Neural crest cell (in vitro differentiated cells): ENCODE measurements at regions not wholly inside any gene's neighbourhood (a gene's known extent, or its start where the extent isn't known, plus 50 kb on each side); places are given as distances from the start of the nearest gene placed in this dataset.

ENCODE experiments used
- DNase-seq: peaks from one replicate; pipeline ENCODE4 v3.0.0; 2021; ENCODE audit warnings: low read depth, mixed read lengths, low spot score
- H3K27ac Mint-ChIP-seq: one replicate; pipeline ENCODE4 v1.8.0; 2021; ENCODE audit warnings: mild to moderate bottlenecking, mixed read lengths; ENCODE audit not compliant: unreplicated experiment
- H3K27me3 Mint-ChIP-seq: 2 replicates; pipeline ENCODE4 v1.8.0; 2021; ENCODE audit warnings: low read depth, mild to moderate bottlenecking, mixed read lengths
- H3K36me3 Mint-ChIP-seq: 2 replicates; pipeline ENCODE4 v1.8.0; 2021; ENCODE audit warnings: low read depth, mild to moderate bottlenecking, mixed read lengths
- H3K4me1 Mint-ChIP-seq: 2 replicates; pipeline ENCODE4 v1.8.0; 2021; ENCODE audit warnings: mixed read lengths
- H3K4me3 Mint-ChIP-seq: one replicate; pipeline ENCODE4 v1.8.0; 2021; ENCODE audit warnings: mild to moderate bottlenecking, mixed read lengths
- H3K9me3 Mint-ChIP-seq: 2 replicates; pipeline ENCODE4 v1.8.0; 2021; ENCODE audit warnings: mixed read lengths
- TF ChIP-seq, protein P1 (sequence below): fragments of 200-600 bp; sonication (generic); conservative IDR thresholded peaks from 2 replicates; pipeline ENCODE4 v1.5.0; 2021; ENCODE audit warnings: antibody characterized with exemption, mild to moderate bottlenecking

DNA sequence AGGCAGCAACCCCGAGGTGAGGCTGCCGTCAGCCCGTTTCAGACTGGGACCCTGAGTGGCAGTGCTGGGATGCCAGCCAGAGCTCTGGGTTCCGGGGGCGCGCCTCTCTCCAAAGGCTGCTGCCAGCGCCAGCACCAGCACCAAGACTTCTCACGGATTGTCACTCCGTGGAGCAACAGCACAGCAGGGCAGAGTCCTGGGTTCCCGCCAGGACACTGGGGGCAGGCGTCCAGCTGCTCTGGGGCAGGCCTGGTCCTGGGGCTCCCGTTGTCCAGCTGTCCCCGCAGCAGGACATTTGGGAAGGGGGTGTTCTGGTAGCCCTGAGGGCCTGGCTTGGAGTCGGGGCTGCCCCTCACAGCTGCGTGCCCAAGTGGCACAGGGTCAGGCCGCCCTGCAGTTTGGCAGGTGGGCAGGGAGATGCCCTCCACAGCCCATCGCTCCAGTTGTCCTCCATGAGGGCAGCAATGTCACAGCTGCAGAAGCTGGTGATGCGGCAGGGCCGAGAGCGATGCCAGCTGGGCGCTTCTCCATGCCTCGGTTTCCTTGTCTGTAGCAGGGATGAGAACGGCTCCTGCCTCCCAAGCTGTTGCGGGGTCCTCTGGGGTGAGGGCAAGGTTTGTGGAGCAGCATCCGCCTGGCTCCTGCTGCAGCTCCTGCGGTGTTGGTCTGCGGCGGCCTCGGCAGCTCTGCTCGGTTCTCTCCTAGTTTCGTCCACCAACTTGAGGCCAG, 137.3 kb upstream of the CIBAR2 start:
- DNase-seq, result no peak
- Mint-ChIP-seq H3K27ac (no peak overlapping the region), H3K27me3 (peaks cover 24% of the 10 kb centered on the region), H3K4me3 (no peak overlapping the region), H3K36me3 (no peaks in the 10 kb centered on the region), H3K4me1 (peaks cover 11% of the 10 kb centered on the region), H3K9me3 (no peaks in the 10 kb centered on the region)
- TF ChIP-seq, protein P1, sequence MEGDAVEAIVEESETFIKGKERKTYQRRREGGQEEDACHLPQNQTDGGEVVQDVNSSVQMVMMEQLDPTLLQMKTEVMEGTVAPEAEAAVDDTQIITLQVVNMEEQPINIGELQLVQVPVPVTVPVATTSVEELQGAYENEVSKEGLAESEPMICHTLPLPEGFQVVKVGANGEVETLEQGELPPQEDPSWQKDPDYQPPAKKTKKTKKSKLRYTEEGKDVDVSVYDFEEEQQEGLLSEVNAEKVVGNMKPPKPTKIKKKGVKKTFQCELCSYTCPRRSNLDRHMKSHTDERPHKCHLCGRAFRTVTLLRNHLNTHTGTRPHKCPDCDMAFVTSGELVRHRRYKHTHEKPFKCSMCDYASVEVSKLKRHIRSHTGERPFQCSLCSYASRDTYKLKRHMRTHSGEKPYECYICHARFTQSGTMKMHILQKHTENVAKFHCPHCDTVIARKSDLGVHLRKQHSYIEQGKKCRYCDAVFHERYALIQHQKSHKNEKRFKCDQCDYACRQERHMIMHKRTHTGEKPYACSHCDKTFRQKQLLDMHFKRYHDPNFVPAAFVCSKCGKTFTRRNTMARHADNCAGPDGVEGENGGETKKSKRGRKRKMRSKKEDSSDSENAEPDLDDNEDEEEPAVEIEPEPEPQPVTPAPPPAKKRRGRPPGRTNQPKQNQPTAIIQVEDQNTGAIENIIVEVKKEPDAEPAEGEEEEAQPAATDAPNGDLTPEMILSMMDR, result no peak

DNA sequence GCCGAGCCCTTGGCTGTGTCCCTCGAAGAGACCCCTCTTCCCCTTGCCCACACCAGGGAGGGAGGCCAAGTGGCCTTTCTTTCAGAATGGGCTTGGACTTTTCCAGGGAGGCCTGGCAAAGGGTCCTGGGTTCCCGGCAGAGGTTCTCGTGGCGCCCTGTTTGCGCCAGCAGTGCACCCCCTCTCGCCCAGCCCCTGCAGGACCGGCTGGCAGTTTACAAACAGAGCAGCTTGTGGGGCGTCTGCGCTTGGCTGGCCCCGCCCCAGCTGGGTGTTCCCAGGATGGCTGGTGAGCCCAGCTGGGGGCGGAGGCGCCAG, 137.8 kb upstream of the CIBAR2 start:
- DNase-seq, result no peak
- Mint-ChIP-seq H3K4me1 (peaks cover 11% of the 10 kb centered on the region), H3K27ac (no peak overlapping the region), H3K4me3 (no peak overlapping the region), H3K36me3 (no peaks in the 10 kb centered on the region), H3K9me3 (no peaks in the 10 kb centered on the region), H3K27me3 (peaks cover 24% of the 10 kb centered on the region)
- TF ChIP-seq, protein P1, result no peak

DNA sequence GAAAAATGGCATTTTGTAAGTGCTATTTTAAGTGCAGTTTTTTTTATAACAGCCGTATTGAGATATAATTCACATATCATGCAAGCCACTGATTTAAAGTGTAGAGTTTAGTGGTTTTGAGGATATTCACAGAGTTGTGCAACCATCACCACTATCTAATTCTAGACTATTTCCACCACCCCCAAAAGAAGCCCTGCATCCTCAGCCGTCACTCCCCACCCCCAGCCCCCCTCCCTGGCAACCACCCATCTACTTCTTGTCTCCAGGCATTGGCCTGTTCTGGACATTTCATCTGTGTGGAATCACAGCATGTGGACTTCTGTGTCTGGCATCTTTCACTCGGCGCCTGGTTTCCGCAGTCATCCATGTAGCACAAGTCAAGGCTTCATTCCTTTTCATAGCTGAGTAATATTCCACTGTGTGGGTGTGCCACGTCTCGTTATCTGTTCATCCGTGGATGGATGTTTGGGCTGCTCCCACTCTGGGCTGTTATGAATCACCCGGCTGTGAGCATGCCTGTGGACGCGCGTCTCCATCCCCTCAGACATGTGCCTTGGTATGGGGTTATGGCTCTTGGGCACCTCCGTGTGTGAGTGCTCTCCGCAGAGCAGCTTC, 138.4 kb upstream of the CIBAR2 start:
- H3K27ac Mint-ChIP-seq, result no peak overlapping the region
- H3K4me1 Mint-ChIP-seq, result peaks cover 7% of the 10 kb centered on the region
- no peak overlapping the region for H3K4me3 Mint-ChIP-seq
- H3K9me3 Mint-ChIP-seq, result no peaks in the 10 kb centered on the region
- TF ChIP-seq, protein P1, result no peak
- peaks cover 19% of the 10 kb centered on the region for H3K27me3 Mint-ChIP-seq
- no peaks in the 10 kb centered on the region for H3K36me3 Mint-ChIP-seq
- no peak for DNase-seq

DNA sequence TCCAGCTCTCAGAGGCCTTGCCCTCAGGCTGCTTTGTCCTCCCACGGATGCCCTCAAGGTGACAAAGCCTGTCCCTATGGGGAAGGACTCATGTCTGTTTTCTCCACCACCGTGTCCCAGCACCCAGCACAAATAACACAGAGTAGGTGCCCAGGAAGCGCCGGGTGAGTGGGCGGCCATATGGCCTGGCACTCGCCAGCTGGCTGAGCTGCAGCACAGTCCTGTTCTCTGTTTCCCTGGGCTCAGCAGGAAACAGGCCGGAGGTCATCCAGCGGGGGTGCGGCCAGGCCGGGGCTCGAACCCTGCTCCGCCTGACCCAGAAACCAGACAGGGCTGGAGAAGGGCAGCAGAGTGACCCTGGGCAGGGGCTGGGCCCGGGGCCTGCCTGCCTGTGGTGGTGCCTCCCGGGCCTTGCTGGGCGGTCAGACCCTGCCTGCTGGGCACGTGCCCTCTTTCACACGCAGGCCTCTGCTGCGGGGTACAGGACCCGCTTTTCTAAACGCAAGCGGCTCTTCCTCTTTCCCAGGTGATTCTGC, 139.0 kb upstream of the CIBAR2 start:
- H3K4me1 Mint-ChIP-seq, result peaks cover 5% of the 10 kb centered on the region
- no peak overlapping the region for H3K4me3 Mint-ChIP-seq
- H3K27me3 Mint-ChIP-seq, result peaks cover 18% of the 10 kb centered on the region
- H3K27ac Mint-ChIP-seq, result no peak overlapping the region
- H3K36me3 Mint-ChIP-seq, result no peaks in the 10 kb centered on the region
- DNase-seq, result no peak
- H3K9me3 Mint-ChIP-seq, result no peaks in the 10 kb centered on the region
- TF ChIP-seq, protein P1, result no peak

DNA sequence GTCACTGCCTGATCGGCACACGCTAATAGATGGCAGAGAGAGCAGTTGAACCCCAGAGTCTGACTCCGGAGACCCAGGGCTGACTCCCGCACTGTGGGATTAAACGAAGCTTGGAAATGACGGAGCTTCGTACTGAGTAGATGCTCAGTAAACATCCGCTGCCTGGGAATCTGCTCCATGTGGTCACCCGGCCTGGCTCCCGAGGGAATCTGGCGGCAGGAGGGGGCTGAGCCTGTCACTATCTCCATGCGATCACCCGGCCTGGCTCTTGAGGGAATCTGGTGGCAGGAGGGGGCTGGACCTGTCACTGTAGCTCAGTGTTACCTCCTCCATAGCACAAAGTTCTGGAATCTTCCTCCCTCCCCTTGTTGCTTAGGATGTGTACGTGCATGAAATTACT, 139.7 kb upstream of the CIBAR2 start:
- no peak for DNase-seq

More for the DNA sequence above, 139.7 kb upstream of the CIBAR2 start:
- H3K27me3 Mint-ChIP-seq, result peaks cover 19% of the 10 kb centered on the region
- H3K36me3 Mint-ChIP-seq, result no peaks in the 10 kb centered on the region
- H3K27ac Mint-ChIP-seq, result no peak overlapping the region
- peaks cover 2% of the 10 kb centered on the region for H3K4me1 Mint-ChIP-seq
- H3K4me3 Mint-ChIP-seq, result no peak overlapping the region
- H3K9me3 Mint-ChIP-seq, result no peaks in the 10 kb centered on the region
- TF ChIP-seq, protein P1, result no peak
